ENCODE measurements at regions not wholly inside any gene's neighbourhood (a gene's known extent, or its start where the extent isn't known, plus 50 kb on each side); places are given as distances from the start of the nearest gene placed in this dataset.
A peak's percentile ranks its signal among the peaks of the same experiment; 100 is the strongest.

GRCh38 chrX:96403446-96403845, 281.2 kb upstream of the DIAPH2 start:
- TF ChIP-seq CTCF (conservative IDR thresholded peaks at IDR 0.05) = no peak

GRCh38 chrX:96405842-96406241, 278.8 kb upstream of the DIAPH2 start:
- no peak for TF ChIP-seq CTCF (conservative IDR thresholded peaks at IDR 0.05)
- H3K27ac ChIP-seq = peak overlapping the region; percentile 72

More at GRCh38 chrX:96403446-96403845, 281.2 kb upstream of the DIAPH2 start:
- no peak overlapping the region for H3K27ac ChIP-seq

- no peak for TF ChIP-seq CTCF (conservative IDR thresholded peaks at IDR 0.05)
- H3K27ac ChIP-seq = peak overlapping the region; percentile 72
Measured at GRCh38 chrX:96407072-96407471, 277.6 kb upstream of the DIAPH2 start.

- peak overlapping the region; percentile 72 for H3K27ac ChIP-seq
- no peak for TF ChIP-seq CTCF (conservative IDR thresholded peaks at IDR 0.05)
Measured at GRCh38 chrX:96407501-96407900, 277.1 kb upstream of the DIAPH2 start.

GRCh38 chrX:96407981-96408380, 276.7 kb upstream of the DIAPH2 start:
- H3K27ac ChIP-seq = peak overlapping the region; percentile 72
- no peak for TF ChIP-seq CTCF (conservative IDR thresholded peaks at IDR 0.05)

- H3K27ac ChIP-seq = no peak overlapping the region
- TF ChIP-seq CTCF (conservative IDR thresholded peaks at IDR 0.05) = no peak
Measured at GRCh38 chrX:96410927-96411326, 273.7 kb upstream of the DIAPH2 start.

GRCh38 chrX:96417695-96418094, 266.9 kb upstream of the DIAPH2 start:
- no peak overlapping the region for H3K27ac ChIP-seq
- no peak for TF ChIP-seq CTCF (conservative IDR thresholded peaks at IDR 0.05)

- no peak for TF ChIP-seq CTCF (conservative IDR thresholded peaks at IDR 0.05)
- H3K27ac ChIP-seq = no peak overlapping the region
Measured at GRCh38 chrX:96424007-96424406, 260.6 kb upstream of the DIAPH2 start.

Measured in VCaP (cell line).